ENCODE measurements at regions not wholly inside any gene's neighbourhood (a gene's known extent, or its start where the extent isn't known, plus 50 kb on each side); places are given as distances from the start of the nearest gene placed in this dataset.
A peak's percentile ranks its signal among the peaks of the same experiment; 100 is the strongest.
"Not testable (repeated sequence)": the region's sequence is repeated elsewhere in the genome, so short reads cannot be mapped to it uniquely, and the experiment has no call there.

DNA sequence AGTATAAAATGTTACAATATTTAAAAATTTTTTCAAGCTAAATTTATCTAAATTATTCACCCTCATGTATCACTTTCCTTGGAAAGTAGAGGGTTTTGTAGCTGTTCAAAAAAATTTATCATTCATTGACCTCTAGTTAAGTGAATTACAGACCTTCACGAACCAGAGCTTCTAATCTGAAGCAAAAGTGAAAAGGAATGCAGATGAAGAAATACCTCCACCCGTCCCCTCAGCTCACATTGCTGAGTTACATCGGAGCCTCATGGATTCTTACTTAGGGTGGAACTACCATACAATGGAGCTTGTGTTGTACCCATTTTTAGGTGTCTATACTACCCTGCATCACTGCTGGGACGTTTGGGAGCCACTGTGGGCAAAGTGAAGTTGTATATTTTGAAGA is 146.2 kb upstream of the NEDD9 start:
- H3K36me3 ChIP-seq (ENCODE audit: control insufficient read depth in 2 of 2, insufficient read depth in 2 of 2, low read length in 1 of 2): peaks cover 4 to 9% of the 10 kb centered on the region in 2 donors
- no peak overlapping the region for H3K27ac ChIP-seq (ENCODE audit: low read depth in 1 of 2, low read length in 1 of 2)
- no peak overlapping the region for H3K4me3 ChIP-seq (ENCODE audit: low read length in 2 of 2)
- WGBS: 95% methylated on average over 4 of the region's 4 CpGs
- H3K27me3 ChIP-seq (ENCODE audit: control insufficient read depth in 2 of 2, insufficient read depth in 1 of 2, low read length in 1 of 2): no peaks in the 10 kb centered on the region
- H3K9me3 ChIP-seq (ENCODE audit: control insufficient read depth in 2 of 2, insufficient read depth in 1 of 2, low read length in 1 of 2): no peaks in the 10 kb centered on the region
- peaks cover 14 to 26% of the 10 kb centered on the region in 2 donors for H3K4me1 ChIP-seq (ENCODE audit: control insufficient read depth in 2 of 2, insufficient read depth in 2 of 2, low read length in 2 of 2)
- DNase-seq (ENCODE audit: low read depth in 6 of 9, low spot score in 9 of 9): no peak

DNA sequence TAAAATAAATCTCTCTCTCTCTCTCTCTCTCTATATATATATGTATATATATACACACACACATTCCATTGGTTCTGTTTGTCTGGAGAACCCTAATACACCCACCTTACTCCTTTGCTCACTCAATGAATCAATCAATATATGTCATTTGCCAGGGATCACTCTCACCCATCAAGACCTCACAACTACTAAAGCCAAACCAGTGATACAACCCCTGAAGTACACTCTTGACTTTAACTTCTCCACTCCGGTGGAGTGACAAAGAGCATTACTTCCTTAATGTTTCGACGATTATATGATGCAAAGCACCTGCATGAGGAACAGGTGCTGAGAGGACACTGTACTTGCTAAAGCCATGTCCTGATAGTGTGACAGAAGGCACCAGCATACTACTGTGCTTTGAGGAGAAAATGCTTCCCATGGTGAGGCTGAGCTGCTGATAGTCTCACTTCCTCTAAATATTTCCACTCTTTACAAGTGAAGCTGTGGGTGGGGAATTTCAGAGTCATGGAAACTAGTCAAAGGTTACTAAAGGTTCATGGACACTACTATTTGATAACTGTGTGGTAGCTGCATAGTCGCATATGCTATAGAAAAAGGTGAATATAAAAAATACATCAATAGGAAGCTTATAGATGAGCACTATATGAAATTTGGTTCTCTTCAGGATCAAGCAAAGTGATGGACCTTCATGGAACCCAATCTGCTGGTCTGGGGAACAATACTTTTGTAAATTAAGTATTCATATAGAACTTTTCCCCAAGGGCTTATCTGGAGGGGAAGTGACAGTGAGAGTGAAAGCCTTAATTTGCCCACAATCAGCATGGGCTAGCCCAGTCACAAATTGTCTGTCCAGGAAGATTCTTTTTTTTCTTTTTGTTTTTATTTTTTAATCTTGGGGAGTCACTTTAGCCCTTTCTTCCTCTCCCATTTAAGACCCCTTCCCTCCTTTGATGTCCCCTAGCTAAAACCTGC is 141.9 kb upstream of the NEDD9 start:
- Histone ChIP-seq H3K4me1 (ENCODE audit: control insufficient read depth in 2 of 2, insufficient read depth in 2 of 2, low read length in 2 of 2) (peaks cover 0 to 5% of the 10 kb centered on the region in 2 donors), H3K9me3 (ENCODE audit: control insufficient read depth in 2 of 2, insufficient read depth in 1 of 2, low read length in 1 of 2) (no peaks in the 10 kb centered on the region), H3K27me3 (ENCODE audit: control insufficient read depth in 2 of 2, insufficient read depth in 1 of 2, low read length in 1 of 2) (no peaks in the 10 kb centered on the region), H3K27ac (ENCODE audit: low read depth in 1 of 2, low read length in 1 of 2) (peak overlapping the region; percentile 15 to 41), H3K36me3 (ENCODE audit: control insufficient read depth in 2 of 2, insufficient read depth in 2 of 2, low read length in 1 of 2) (peaks cover 4% of the 10 kb centered on the region in 2 donors), H3K4me3 (ENCODE audit: low read length in 2 of 2) (no peak overlapping the region)
- peak in 1 of 9 donors; percentile 48 for DNase-seq (ENCODE audit: low read depth in 6 of 9, low spot score in 9 of 9)
- WGBS: 86% methylated on average over 4 of the region's 4 CpGs

DNA sequence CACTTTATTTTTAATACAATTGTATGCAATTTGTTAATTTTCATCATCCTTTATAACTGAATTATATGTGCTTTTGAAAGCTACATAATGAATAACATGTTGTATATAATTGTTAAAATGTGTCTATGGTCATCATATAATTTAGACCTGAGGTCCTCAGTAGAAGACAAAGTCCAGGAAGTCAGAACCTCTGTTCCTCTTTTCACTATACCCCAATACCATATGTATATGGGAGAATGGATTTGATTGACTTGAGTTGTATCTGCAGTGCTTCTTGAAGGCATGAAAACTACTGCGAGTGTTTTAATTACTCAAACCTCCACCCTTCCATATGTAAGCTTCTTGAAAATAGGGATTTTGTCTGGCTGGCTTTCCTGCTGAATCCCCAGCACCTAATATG is 140.7 kb upstream of the NEDD9 start:
- Histone ChIP-seq H3K27ac (ENCODE audit: low read depth in 1 of 2, low read length in 1 of 2) (no peak overlapping the region), H3K4me1 (ENCODE audit: control insufficient read depth in 2 of 2, insufficient read depth in 2 of 2, low read length in 2 of 2) (peaks cover 0 to 5% of the 10 kb centered on the region in 2 donors), H3K36me3 (ENCODE audit: control insufficient read depth in 2 of 2, insufficient read depth in 2 of 2, low read length in 1 of 2) (no peaks in the 10 kb centered on the region), H3K4me3 (ENCODE audit: low read length in 2 of 2) (no peak overlapping the region), H3K27me3 (ENCODE audit: control insufficient read depth in 2 of 2, insufficient read depth in 1 of 2, low read length in 1 of 2) (no peaks in the 10 kb centered on the region), H3K9me3 (ENCODE audit: control insufficient read depth in 2 of 2, insufficient read depth in 1 of 2, low read length in 1 of 2) (no peaks in the 10 kb centered on the region)
- DNase-seq (ENCODE audit: low read depth in 6 of 9, low spot score in 9 of 9): no peak
- 97% methylated on average over 1 of the region's 1 CpG for WGBS

DNA sequence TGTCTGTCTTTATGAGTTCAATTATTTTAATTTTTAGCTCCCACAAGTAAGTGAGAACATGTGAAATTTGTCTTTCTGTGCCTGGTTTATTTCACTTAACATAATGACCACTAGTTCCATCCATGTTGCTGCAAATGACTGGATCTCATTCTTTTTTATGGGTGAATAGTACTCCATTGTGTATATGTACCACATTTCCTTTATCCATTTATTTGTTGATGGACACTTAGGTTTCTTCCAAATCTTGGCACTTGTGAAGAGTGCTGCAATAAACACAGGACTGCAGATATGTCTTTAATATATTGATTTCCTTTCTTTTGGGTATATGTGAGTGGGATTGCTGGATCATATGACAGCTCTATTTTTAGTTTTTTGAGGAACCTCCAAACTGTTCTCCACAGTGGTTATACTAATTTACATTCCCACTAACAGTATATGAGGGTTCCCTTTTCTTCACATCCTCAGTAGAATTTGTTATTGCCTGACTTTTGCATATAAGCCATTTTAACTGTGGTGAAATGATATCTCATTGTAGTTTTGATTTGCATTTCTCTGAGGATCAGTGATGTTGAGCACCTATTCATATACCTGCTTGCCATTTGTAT is 139.8 kb upstream of the NEDD9 start:
- H3K27ac ChIP-seq (ENCODE audit: low read depth in 1 of 2, low read length in 1 of 2); H3K4me1 ChIP-seq (ENCODE audit: control insufficient read depth in 2 of 2, insufficient read depth in 2 of 2, low read length in 2 of 2); DNase-seq (ENCODE audit: low read depth in 6 of 9, low spot score in 9 of 9); H3K36me3 ChIP-seq (ENCODE audit: control insufficient read depth in 2 of 2, insufficient read depth in 2 of 2, low read length in 1 of 2); H3K9me3 ChIP-seq (ENCODE audit: control insufficient read depth in 2 of 2, insufficient read depth in 1 of 2, low read length in 1 of 2); H3K27me3 ChIP-seq (ENCODE audit: control insufficient read depth in 2 of 2, insufficient read depth in 1 of 2, low read length in 1 of 2); H3K4me3 ChIP-seq (ENCODE audit: low read length in 2 of 2): not testable (repeated sequence)

DNA sequence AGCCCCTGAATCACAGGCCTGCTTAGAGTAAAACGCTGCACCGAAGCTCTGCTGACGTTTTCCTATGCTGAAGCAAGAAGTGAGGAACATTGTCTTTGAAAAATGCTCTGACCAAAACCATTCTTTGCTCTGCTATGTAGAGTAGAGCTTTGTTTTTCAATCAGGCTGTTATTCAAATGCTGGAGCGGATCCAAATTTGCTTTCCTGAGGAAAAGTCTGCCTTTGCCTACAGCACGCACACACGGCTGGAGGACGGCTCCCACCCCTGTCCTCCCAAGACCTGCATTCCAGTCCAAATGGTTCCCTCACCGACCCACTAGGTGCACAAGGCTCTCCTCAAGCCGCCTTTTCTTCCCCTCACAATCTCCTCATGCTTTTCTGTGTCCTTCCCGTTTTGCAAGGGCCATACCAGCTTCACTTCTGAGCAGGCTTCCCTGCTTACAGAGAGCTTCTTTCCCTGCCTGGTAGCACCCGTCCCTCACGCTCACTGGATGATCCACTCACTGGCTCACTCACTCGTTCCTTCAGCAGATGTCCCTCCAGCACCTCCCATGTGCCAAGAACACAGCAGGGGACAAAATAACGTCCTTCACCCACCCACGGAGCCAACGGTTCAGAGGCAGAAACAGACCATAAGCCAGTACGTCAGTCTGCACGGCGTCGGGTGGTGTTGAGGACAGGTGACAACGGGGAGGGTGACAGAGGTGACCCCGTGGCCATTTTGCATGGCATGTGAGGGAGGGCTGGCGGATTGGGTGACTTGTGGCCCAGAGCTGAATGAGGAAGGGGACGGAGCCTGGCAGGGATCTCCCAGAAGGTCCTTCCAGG is 137.9 kb upstream of the NEDD9 start:
- Histone ChIP-seq H3K9me3 (ENCODE audit: control insufficient read depth in 2 of 2, insufficient read depth in 1 of 2, low read length in 1 of 2) (no peaks in the 10 kb centered on the region), H3K27me3 (ENCODE audit: control insufficient read depth in 2 of 2, insufficient read depth in 1 of 2, low read length in 1 of 2) (no peaks in the 10 kb centered on the region), H3K36me3 (ENCODE audit: control insufficient read depth in 2 of 2, insufficient read depth in 2 of 2, low read length in 1 of 2) (no peaks in the 10 kb centered on the region), H3K27ac (ENCODE audit: low read depth in 1 of 2, low read length in 1 of 2) (no peak overlapping the region), H3K4me1 (ENCODE audit: control insufficient read depth in 2 of 2, insufficient read depth in 2 of 2, low read length in 2 of 2) (peaks cover 0 to 5% of the 10 kb centered on the region in 2 donors), H3K4me3 (ENCODE audit: low read length in 2 of 2) (no peak overlapping the region)
- 96% methylated on average over 24 of the region's 24 CpGs for WGBS
- DNase-seq (ENCODE audit: low read depth in 6 of 9, low spot score in 9 of 9): no peak

DNA sequence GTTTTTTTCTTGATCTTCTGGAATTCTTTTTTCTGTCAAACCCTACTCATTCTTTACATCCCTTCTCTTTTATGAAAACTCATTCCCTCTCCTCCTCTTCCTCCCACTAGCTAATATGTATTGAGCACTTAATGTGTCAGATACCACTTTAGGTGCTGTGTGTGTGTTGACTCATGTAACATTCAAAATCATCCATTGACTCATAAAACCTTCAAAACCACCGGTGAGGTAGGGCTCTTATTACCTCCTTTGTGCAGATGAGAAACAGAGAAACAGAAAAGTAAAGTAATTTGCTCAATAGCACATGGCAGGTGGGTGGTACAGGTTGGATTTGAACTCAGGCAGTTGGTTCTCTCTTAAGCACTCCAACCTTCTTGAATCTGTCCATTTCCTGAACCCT is 136.3 kb upstream of the NEDD9 start:
- H3K4me1 ChIP-seq (ENCODE audit: control insufficient read depth in 2 of 2, insufficient read depth in 2 of 2, low read length in 2 of 2): peaks cover 0 to under 1% of the 10 kb centered on the region in 2 donors
- DNase-seq (ENCODE audit: low read depth in 6 of 9, low spot score in 9 of 9): no peak
- 87% methylated on average over 1 of the region's 1 CpG for WGBS
- no peak overlapping the region for H3K4me3 ChIP-seq (ENCODE audit: low read length in 2 of 2)
- no peak overlapping the region for H3K27ac ChIP-seq (ENCODE audit: low read depth in 1 of 2, low read length in 1 of 2)
- no peaks in the 10 kb centered on the region for H3K36me3 ChIP-seq (ENCODE audit: control insufficient read depth in 2 of 2, insufficient read depth in 2 of 2, low read length in 1 of 2)
- no peaks in the 10 kb centered on the region for H3K9me3 ChIP-seq (ENCODE audit: control insufficient read depth in 2 of 2, insufficient read depth in 1 of 2, low read length in 1 of 2)
- no peaks in the 10 kb centered on the region for H3K27me3 ChIP-seq (ENCODE audit: control insufficient read depth in 2 of 2, insufficient read depth in 1 of 2, low read length in 1 of 2)

DNA sequence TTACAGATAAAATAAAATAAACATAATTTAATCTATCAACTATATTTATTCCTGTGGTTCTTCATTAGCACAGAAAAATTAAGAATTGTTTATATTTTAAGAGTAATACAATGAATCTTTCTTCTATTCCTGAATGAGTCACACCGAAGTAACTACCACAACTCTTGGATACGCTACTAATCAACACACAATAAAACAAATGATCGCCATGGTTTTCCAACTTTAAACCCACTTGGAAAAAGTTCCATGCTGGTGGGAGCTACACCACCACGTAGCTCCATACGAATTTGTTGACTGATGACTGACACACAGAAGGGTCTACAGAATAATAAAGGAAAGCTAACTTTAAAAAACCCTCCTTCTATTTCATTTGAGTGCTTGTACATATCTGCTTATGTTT is 135.8 kb upstream of the NEDD9 start:
- no peak for DNase-seq (ENCODE audit: low read depth in 6 of 9, low spot score in 9 of 9)
- 98% methylated on average over 5 of the region's 5 CpGs for WGBS
- Histone ChIP-seq H3K4me3 (ENCODE audit: low read length in 2 of 2) (no peak overlapping the region), H3K4me1 (ENCODE audit: control insufficient read depth in 2 of 2, insufficient read depth in 2 of 2, low read length in 2 of 2) (no peaks in the 10 kb centered on the region), H3K27me3 (ENCODE audit: control insufficient read depth in 2 of 2, insufficient read depth in 1 of 2, low read length in 1 of 2) (no peaks in the 10 kb centered on the region), H3K27ac (ENCODE audit: low read depth in 1 of 2, low read length in 1 of 2) (no peak overlapping the region), H3K9me3 (ENCODE audit: control insufficient read depth in 2 of 2, insufficient read depth in 1 of 2, low read length in 1 of 2) (no peaks in the 10 kb centered on the region), H3K36me3 (ENCODE audit: control insufficient read depth in 2 of 2, insufficient read depth in 2 of 2, low read length in 1 of 2) (no peaks in the 10 kb centered on the region)

DNA sequence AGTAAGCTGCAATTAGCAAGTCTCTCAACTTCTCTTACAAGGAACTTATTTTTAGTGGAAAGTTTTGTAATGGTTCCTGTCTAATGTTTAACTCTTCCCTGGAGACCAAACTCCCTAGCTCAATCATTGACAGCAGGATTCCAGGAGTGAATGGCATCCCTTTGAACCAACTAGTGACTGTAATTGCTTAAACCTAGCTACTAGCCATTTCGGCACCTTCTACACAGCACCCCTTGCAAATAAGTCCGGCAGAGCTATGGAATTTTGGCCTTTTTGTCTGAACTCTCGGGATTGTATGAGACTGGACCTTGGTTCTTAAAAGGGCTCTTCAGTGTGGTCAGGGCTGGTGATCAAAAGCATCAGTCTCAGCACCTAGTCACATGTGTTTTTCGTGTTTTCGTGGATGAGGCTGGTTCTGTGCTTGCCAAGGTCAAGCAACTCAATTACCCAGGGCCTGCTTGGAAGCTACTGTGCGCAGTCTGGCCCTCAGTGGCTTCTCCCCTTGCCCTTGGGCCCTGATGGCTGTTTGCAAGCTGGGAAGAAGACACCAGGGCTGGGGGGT is 135.3 kb upstream of the NEDD9 start:
- no peaks in the 10 kb centered on the region for H3K27me3 ChIP-seq (ENCODE audit: control insufficient read depth in 2 of 2, insufficient read depth in 1 of 2, low read length in 1 of 2)
- no peak overlapping the region for H3K4me3 ChIP-seq (ENCODE audit: low read length in 2 of 2)
- no peak for DNase-seq (ENCODE audit: low read depth in 6 of 9, low spot score in 9 of 9)
- WGBS: 81% methylated on average over 6 of the region's 6 CpGs
- H3K27ac ChIP-seq (ENCODE audit: low read depth in 1 of 2, low read length in 1 of 2): no peak overlapping the region
- no peaks in the 10 kb centered on the region for H3K4me1 ChIP-seq (ENCODE audit: control insufficient read depth in 2 of 2, insufficient read depth in 2 of 2, low read length in 2 of 2)
- no peaks in the 10 kb centered on the region for H3K36me3 ChIP-seq (ENCODE audit: control insufficient read depth in 2 of 2, insufficient read depth in 2 of 2, low read length in 1 of 2)
- H3K9me3 ChIP-seq (ENCODE audit: control insufficient read depth in 2 of 2, insufficient read depth in 1 of 2, low read length in 1 of 2): no peaks in the 10 kb centered on the region

All from thymus (tissue), 11 donors.